Ascending aorta (tissue), 2 donors: ENCODE measurements at regions not wholly inside any gene's neighbourhood (a gene's known extent, or its start where the extent isn't known, plus 50 kb on each side); places are given as distances from the start of the nearest gene placed in this dataset.

Experiments
- DNase-seq, 2 donors: peaks; one replicate each; pipeline ENCODE4 v3.0.0-alpha.2; 2019; ENCODE audit warnings: low spot score in 2 of 2
- H3K27ac ChIP-seq, 2 donors: fragments of 200-600 bp; sonication (generic); one replicate each; pipeline ENCODE4 v1.5.1; 2016 to 2017; ENCODE audit warnings: mild to moderate bottlenecking in 1 of 2
- H3K27me3 ChIP-seq: fragments of 200-600 bp; sonication (generic); one replicate; pipeline ENCODE4 v1.5.1; 2017
- H3K36me3 ChIP-seq, 2 donors: fragments of 200-600 bp; sonication (generic); one replicate each; pipeline ENCODE4 v1.5.1; 2016
- H3K4me1 ChIP-seq, 2 donors: fragments of 200-600 bp; sonication (generic); one replicate each; pipeline ENCODE4 v1.5.1; 2016 to 2017; ENCODE audit warnings: mild to moderate bottlenecking in 1 of 2
- H3K4me3 ChIP-seq, 2 donors: fragments of 200-600 bp; sonication (generic); one replicate each; pipeline ENCODE4 v1.5.1; 2016 to 2017; ENCODE audit warnings: mild to moderate bottlenecking in 1 of 2
- H3K9me3 ChIP-seq, 2 donors: fragments of 200-600 bp; sonication (generic); one replicate each; pipeline ENCODE4 v1.5.1; 2016
- intact Hi-C: fragments of 100-400 bp; cut with DNase I; formaldehyde crosslinking; loops from one replicate; pipeline ENCODE4 v1.15.1; 2023
- TF ChIP-seq, protein P1 (sequence below), 3 experiments: fragments of 200-600 bp in 2 of 3; fragments of 450-650 bp in 1 of 3; sonication (generic) in 2 of 3; IDR thresholded peaks; one replicate each; pipeline ENCODE4 v1.5.1; 2016 to 2019; ENCODE audit warnings: antibody characterized with exemption in 3 of 3, mild to moderate bottlenecking in 1 of 3, moderate library complexity in 1 of 3

DNA sequence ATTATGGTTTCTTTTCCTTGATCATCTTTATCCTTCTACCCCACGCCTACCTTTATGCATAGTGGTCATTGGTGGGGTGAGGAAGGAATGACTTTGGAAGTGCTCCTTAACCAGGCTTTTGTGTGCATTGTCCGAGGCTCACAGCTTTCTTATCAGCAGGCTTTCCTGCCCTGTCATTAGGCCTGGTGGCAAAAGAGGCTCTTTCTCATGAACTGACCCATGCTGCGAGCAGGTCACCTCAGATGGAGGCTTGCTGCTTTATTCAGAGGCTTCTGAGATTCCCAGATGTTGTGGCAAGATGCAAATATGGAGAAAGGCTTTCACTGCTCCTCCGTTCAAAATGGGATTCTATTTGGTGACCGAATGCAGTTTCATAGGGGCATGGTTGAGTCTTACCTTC, 57.4 kb upstream of the DMRTA1 start:
- Histone ChIP-seq H3K4me1 (no peaks in the 10 kb centered on the region), H3K27ac (no peak overlapping the region), H3K4me3 (no peak overlapping the region), H3K36me3 (no peaks in the 10 kb centered on the region), H3K9me3 (no peaks in the 10 kb centered on the region), H3K27me3 (no peaks in the 10 kb centered on the region)
- TF ChIP-seq, protein P1, sequence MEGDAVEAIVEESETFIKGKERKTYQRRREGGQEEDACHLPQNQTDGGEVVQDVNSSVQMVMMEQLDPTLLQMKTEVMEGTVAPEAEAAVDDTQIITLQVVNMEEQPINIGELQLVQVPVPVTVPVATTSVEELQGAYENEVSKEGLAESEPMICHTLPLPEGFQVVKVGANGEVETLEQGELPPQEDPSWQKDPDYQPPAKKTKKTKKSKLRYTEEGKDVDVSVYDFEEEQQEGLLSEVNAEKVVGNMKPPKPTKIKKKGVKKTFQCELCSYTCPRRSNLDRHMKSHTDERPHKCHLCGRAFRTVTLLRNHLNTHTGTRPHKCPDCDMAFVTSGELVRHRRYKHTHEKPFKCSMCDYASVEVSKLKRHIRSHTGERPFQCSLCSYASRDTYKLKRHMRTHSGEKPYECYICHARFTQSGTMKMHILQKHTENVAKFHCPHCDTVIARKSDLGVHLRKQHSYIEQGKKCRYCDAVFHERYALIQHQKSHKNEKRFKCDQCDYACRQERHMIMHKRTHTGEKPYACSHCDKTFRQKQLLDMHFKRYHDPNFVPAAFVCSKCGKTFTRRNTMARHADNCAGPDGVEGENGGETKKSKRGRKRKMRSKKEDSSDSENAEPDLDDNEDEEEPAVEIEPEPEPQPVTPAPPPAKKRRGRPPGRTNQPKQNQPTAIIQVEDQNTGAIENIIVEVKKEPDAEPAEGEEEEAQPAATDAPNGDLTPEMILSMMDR (IDR thresholded peaks at IDR 0.05): no peak
- intact Hi-C loops: no loop called here
- DNase-seq: no peak

DNA sequence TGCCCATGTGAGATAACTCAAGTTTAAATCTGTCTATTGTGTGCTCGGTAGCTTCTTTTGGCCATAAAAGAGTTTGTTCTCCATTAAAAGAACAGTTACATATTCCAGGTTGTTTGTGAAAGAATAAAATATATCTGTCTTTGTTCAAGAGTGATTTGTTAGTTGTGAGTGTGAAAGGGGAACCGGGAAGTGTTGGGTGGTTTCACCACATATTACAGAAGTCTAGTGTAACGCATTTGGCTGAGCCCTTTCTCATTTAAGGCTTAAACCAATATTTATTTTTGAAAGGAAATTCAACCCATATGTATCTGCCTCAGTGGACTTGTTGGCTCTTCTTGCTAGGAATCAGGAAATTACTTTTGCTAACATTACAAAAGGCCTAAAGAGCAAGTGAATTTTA, 54.1 kb upstream of the DMRTA1 start:
- H3K4me1 ChIP-seq: no peaks in the 10 kb centered on the region
- TF ChIP-seq, protein P1 (IDR thresholded peaks at IDR 0.05): no peak
- intact Hi-C loops: no loop called here
- H3K9me3 ChIP-seq: no peaks in the 10 kb centered on the region
- H3K36me3 ChIP-seq: no peaks in the 10 kb centered on the region
- no peak overlapping the region for H3K27ac ChIP-seq
- no peak for DNase-seq
- H3K27me3 ChIP-seq: no peaks in the 10 kb centered on the region
- H3K4me3 ChIP-seq: no peak overlapping the region

DNA sequence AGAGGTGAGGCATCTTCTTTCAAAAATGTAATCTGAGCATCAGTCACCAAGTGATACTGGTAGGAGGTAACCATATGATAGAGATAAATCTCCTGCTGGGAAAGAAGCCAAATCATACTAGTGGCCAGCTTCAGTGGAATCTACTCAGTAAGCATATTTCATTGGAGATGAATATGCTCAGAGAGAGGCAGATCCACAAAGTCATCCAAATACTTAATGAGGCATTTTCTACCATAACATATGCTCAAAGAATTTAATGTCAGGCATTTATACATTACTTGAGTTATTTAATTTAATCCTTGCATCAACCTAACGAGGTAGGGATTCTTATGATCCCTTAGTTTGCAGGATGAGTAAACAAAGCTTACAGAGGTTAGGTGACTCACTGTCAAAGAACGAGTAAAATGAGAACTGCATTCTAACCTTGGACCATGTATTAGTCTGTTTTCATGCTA, 50.9 kb upstream of the DMRTA1 start:
- Histone ChIP-seq H3K4me1 (no peaks in the 10 kb centered on the region), H3K4me3 (no peak overlapping the region), H3K36me3 (no peaks in the 10 kb centered on the region), H3K27me3 (no peaks in the 10 kb centered on the region), H3K27ac (no peak overlapping the region), H3K9me3 (no peaks in the 10 kb centered on the region)
- TF ChIP-seq, protein P1 (IDR thresholded peaks at IDR 0.05): no peak
- intact Hi-C loops: no loop called here
- DNase-seq: no peak
